Rectal smooth muscle tissue (tissue), 1 donor: ENCODE measurements at regions not wholly inside any gene's neighbourhood (a gene's known extent, or its start where the extent isn't known, plus 50 kb on each side); places are given as distances from the start of the nearest gene placed in this dataset.

Experiments used
- H3K27ac ChIP-seq: one replicate; pipeline ENCODE4 v1.7.0; 2013; ENCODE audit warnings: low read depth, low read length, inconsistent platforms
- H3K27me3 ChIP-seq: one replicate; pipeline ENCODE4 v1.7.0; 2013; ENCODE audit warnings: low read length; ENCODE audit not compliant: control insufficient read depth, insufficient read depth
- H3K36me3 ChIP-seq: one replicate; pipeline ENCODE4 v1.7.0; 2013; ENCODE audit warnings: low read length; ENCODE audit not compliant: control insufficient read depth, insufficient read depth
- H3K4me1 ChIP-seq: one replicate; pipeline ENCODE4 v1.7.0; 2013; ENCODE audit warnings: low read length; ENCODE audit not compliant: control insufficient read depth, insufficient read depth
- H3K4me3 ChIP-seq: one replicate; pipeline ENCODE4 v1.7.0; 2013; ENCODE audit warnings: low read length
- H3K9ac ChIP-seq: one replicate; pipeline ENCODE4 v1.7.0; 2013; ENCODE audit warnings: low read length

- H3K4me1 ChIP-seq, result no peaks in the 10 kb centered on the region
- H3K27me3 ChIP-seq, result no peaks in the 10 kb centered on the region
- H3K9ac ChIP-seq, result no peak overlapping the region
- H3K27ac ChIP-seq, result no peak overlapping the region
- no peaks in the 10 kb centered on the region for H3K36me3 ChIP-seq
- no peak overlapping the region for H3K4me3 ChIP-seq
Measured at GRCh38 chr4:35965300-35965699, 279.0 kb downstream of the ARAP2 start.

- no peaks in the 10 kb centered on the region for H3K4me1 ChIP-seq
- no peak overlapping the region for H3K4me3 ChIP-seq
- no peak overlapping the region for H3K27ac ChIP-seq
- no peak overlapping the region for H3K9ac ChIP-seq
- H3K36me3 ChIP-seq, result no peaks in the 10 kb centered on the region
- no peaks in the 10 kb centered on the region for H3K27me3 ChIP-seq
Measured at GRCh38 chr4:35966566-35966965, 277.7 kb downstream of the ARAP2 start.

DNA sequence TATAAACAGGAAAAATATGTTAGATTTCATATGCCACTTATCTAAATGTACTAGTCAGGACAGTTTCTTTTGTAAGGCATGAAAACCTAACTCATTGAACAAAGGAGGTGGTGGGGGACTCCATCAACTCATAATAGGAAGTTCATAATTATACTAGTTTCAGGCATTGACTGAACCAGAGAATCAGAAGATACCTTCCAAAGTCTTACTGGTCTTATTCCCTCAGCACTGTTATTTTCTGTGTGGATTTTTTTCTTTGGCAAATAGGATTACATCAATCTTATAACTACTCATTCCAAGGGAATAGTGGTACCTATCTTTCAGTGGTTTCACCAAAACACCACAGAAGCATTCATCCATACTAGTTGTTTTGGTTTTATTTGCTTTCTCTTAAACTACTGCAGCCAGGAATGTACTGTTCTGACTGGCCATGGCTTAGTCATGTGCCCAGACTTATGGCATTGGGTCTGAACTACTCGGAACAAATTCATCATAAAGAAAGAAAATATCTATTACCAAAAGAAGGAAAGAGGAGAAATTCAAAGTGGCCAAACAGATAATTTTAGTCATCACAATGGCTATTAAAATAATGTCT, 273.9 kb downstream of the ARAP2 start:
- H3K9ac ChIP-seq, result no peak overlapping the region
- H3K36me3 ChIP-seq, result no peaks in the 10 kb centered on the region
- no peak overlapping the region for H3K4me3 ChIP-seq
- H3K27ac ChIP-seq, result no peak overlapping the region
- no peaks in the 10 kb centered on the region for H3K4me1 ChIP-seq
- no peaks in the 10 kb centered on the region for H3K27me3 ChIP-seq

DNA sequence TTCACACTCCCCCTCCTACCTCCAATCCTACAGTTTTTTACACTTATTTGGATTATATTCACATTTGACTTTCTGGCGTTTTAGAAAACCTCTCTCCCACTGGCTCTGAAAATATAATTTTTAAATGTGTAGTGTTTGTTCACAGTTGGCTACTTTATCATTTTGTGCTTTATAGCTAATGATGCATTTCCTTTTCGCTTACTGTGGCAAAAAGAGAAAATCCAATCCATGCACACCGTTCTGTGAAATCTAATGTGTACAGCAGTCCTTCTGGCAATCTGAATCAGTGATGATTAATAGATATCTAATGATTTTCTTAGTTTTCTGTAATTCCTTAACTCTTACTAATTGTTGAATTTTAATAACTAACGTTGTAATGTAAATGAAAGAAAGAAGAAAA, 271.5 kb downstream of the ARAP2 start:
- Histone ChIP-seq H3K27me3 (no peaks in the 10 kb centered on the region), H3K9ac (no peak overlapping the region), H3K4me3 (no peak overlapping the region), H3K4me1 (no peaks in the 10 kb centered on the region), H3K36me3 (no peaks in the 10 kb centered on the region), H3K27ac (no peak overlapping the region)

DNA sequence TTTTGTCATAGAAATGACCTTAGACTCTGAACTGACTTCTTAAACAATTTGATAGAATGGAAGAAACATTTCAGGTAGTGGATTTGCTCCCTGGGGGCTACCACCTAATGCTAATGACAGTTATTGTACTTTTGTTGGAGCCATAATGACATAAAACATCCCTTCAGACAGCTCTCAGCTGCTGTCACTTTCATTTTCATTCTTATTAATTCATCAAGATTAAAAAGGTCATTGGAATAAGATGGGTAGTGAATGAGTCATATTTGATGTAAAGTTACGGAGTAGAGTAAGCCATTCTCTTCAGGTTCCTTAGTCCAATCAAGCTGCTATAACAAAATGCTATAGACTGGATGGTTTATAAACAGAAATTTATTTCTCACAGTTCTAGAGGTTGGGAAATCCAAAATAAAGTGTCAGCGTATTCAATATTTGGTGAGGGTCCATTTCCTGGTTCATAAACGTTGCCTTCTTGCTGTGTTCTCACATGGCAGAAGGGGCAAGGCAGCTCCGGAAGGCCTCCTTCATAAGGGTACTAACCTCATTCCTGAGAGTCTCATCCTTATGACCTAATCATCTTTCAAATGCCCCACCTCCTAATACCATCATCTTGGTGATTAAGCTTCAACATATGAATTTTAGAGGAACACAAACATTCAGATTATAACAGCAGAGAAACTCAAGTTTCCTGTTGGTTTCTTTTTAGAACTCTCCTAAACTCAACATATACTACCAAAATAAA, 268.5 kb downstream of the ARAP2 start:
- no peak overlapping the region for H3K9ac ChIP-seq
- no peaks in the 10 kb centered on the region for H3K27me3 ChIP-seq
- no peak overlapping the region for H3K4me3 ChIP-seq
- H3K27ac ChIP-seq, result no peak overlapping the region
- no peaks in the 10 kb centered on the region for H3K36me3 ChIP-seq
- no peaks in the 10 kb centered on the region for H3K4me1 ChIP-seq

DNA sequence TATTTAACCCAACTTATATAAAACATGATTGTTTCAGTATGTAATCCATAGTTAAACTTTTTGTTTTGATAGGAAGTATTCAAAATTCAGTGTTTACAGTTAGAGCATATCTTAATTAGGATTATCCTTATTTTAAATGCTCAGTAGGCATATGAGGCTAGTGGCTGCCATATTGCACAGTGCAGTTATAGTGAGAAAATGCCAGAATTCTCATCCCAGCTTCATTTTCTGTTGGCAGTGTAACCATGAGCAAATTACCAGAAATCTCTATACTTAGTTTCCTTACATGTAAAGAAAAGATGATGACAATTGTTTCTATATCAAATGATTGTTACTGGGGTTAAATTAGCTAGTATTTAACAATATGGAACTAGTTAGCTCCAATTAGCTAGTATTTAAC, 265.8 kb downstream of the ARAP2 start:
- H3K27ac ChIP-seq, result no peak overlapping the region
- no peaks in the 10 kb centered on the region for H3K27me3 ChIP-seq
- H3K4me1 ChIP-seq, result no peaks in the 10 kb centered on the region
- H3K9ac ChIP-seq, result no peak overlapping the region
- no peaks in the 10 kb centered on the region for H3K36me3 ChIP-seq
- H3K4me3 ChIP-seq, result no peak overlapping the region

DNA sequence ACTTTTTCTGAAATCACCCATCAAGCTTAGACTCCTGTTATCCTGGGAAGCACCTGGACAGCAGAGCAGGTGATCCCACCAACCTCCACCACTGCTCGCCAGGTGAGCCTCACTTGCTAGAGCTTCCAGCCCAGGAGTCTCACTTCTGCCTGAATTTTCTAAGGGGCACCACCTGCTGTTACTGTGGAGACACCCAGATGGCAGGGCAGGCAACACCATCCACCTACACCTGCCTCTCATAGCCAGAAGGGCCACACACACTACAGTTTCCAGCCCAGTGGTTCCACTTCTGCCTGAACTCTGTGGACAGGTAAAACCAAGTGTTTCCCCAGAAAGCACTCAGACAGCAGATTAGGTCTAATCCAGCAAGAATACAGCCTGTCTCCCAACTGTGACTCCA, 262.0 kb downstream of the ARAP2 start:
- H3K9ac ChIP-seq, result no peak overlapping the region
- no peak overlapping the region for H3K4me3 ChIP-seq
- no peaks in the 10 kb centered on the region for H3K36me3 ChIP-seq
- H3K27ac ChIP-seq, result no peak overlapping the region
- H3K27me3 ChIP-seq, result no peaks in the 10 kb centered on the region
- no peaks in the 10 kb centered on the region for H3K4me1 ChIP-seq

- Histone ChIP-seq H3K27ac (no peak overlapping the region), H3K9ac (no peak overlapping the region), H3K4me3 (no peak overlapping the region), H3K27me3 (no peaks in the 10 kb centered on the region), H3K36me3 (no peaks in the 10 kb centered on the region), H3K4me1 (no peaks in the 10 kb centered on the region)
Measured at GRCh38 chr4:35986537-35986936, 257.8 kb downstream of the ARAP2 start.

DNA sequence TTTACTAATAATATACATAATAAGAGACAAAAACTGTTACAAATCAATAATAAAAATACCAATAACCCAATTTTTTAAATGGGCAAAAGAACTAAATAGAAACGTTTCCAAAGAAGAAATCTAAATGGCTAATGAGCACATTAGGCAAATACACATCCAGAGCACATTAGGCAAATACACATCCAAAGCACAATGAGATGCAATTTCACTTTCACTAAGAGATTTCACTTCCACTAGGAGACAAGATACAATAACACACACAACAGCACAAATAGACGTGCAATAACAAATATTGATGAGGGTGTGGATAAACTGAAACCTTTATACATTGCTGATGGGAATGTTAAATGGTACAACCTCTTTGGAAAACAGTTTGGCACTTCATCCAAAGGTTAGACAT, 250.7 kb downstream of the ARAP2 start:
- H3K36me3 ChIP-seq, result no peaks in the 10 kb centered on the region
- H3K4me1 ChIP-seq, result no peaks in the 10 kb centered on the region
- H3K4me3 ChIP-seq, result no peak overlapping the region
- H3K27me3 ChIP-seq, result no peaks in the 10 kb centered on the region
- no peak overlapping the region for H3K9ac ChIP-seq
- no peak overlapping the region for H3K27ac ChIP-seq

GRCh38 chr4:36000941-36001557, 243.3 kb downstream of the ARAP2 start:
- Histone ChIP-seq H3K4me1 (no peaks in the 10 kb centered on the region), H3K4me3 (no peak overlapping the region), H3K36me3 (no peaks in the 10 kb centered on the region), H3K27ac (no peak overlapping the region), H3K9ac (no peak overlapping the region), H3K27me3 (no peaks in the 10 kb centered on the region)

DNA sequence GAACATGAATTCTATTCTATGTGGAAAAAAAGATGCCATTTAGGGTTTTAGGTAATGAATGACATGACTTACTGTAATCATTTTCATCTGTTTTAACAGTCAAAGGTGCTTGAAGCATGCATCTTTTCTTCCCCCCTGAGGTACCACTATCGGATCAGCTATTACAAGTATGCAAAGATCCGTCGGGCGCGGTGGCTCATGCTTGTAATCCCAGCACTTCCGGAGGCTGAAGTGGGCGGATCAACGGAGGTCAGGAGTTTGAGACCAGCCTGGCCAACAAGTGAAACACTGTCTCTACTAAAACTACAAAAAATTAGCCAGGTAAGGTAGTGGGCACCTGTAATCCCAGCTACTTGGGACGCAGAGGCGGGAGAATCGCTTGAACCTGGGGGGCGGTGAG, 241.3 kb downstream of the ARAP2 start:
- Histone ChIP-seq H3K9ac (no peak overlapping the region), H3K27me3 (no peaks in the 10 kb centered on the region), H3K27ac (no peak overlapping the region), H3K36me3 (no peaks in the 10 kb centered on the region), H3K4me1 (no peaks in the 10 kb centered on the region), H3K4me3 (no peak overlapping the region)

DNA sequence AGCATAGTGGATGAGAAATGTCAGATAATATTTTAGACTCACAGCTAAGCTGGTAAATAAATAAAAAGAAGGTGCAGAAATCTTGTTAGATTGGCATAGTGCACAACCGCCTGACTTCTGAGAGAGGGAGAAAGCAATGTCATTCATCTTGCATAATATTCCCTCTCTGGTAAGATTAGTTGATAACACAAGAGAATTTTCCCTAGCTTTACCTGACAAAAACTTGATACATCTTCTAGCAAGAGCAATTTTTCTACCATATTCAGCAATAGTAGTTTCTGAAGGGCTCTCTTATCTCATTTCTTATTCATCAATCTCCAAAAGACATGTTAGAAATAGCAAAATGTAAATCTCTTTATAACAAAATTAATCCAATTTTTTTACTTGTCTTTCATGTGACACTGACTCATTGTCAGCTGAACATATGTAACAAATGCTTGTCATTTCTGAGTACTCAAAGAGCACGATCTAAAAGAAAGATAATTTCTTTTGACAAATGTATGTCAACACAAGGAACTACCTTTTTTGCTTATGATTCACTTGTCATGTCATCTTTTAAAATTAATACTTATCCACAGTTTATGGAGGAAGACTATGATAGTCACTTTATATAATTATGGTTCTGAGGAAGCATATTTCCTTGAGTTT, 240.0 kb downstream of the ARAP2 start:
- H3K27ac ChIP-seq, result no peak overlapping the region
- H3K4me1 ChIP-seq, result no peaks in the 10 kb centered on the region
- H3K36me3 ChIP-seq, result no peaks in the 10 kb centered on the region
- no peaks in the 10 kb centered on the region for H3K27me3 ChIP-seq
- no peak overlapping the region for H3K9ac ChIP-seq
- H3K4me3 ChIP-seq, result no peak overlapping the region
